Neuronal stem cell (in vitro differentiated cells): ENCODE measurements at regions not wholly inside any gene's neighbourhood (a gene's known extent, or its start where the extent isn't known, plus 50 kb on each side); places are given as distances from the start of the nearest gene placed in this dataset.

ENCODE experiments used
- DNase-seq: peaks from one replicate; pipeline ENCODE4 v3.0.0-alpha.2; 2013; ENCODE audit warnings: low spot score
- H2AFZ ChIP-seq: one replicate; pipeline ENCODE4 v1.6.1; 2013; ENCODE audit warnings: mild to moderate bottlenecking, low read length, inconsistent platforms
- H2AK5ac ChIP-seq: 2 replicates; pipeline ENCODE4 v1.6.1; 2013; ENCODE audit warnings: low read depth, mild to moderate bottlenecking, inconsistent platforms, low read length, moderate library complexity, mixed read lengths
- H2BK120ac ChIP-seq: 2 replicates; pipeline ENCODE4 v1.6.1; 2013; ENCODE audit warnings: low read depth, mild to moderate bottlenecking, inconsistent platforms, low read length, moderate library complexity, mixed read lengths
- H2BK12ac ChIP-seq: one replicate; pipeline ENCODE4 v1.6.1; 2013; ENCODE audit warnings: low read length, inconsistent platforms
- H2BK15ac ChIP-seq: 2 replicates; pipeline ENCODE4 v1.6.1; 2013; ENCODE audit warnings: mild to moderate bottlenecking, low read length, inconsistent platforms, mixed read lengths
- H2BK5ac ChIP-seq: one replicate; pipeline ENCODE4 v1.6.1; 2013; ENCODE audit warnings: inconsistent platforms, mild to moderate bottlenecking, low read length, moderate library complexity
- H3K14ac ChIP-seq: one replicate; pipeline ENCODE4 v1.6.1; 2013; ENCODE audit warnings: low read length, inconsistent platforms
- H3K18ac ChIP-seq: 2 replicates; pipeline ENCODE4 v1.6.1; 2013; ENCODE audit warnings: low read length, inconsistent platforms
- H3K23ac ChIP-seq: 2 replicates; pipeline ENCODE4 v1.6.1; 2013; ENCODE audit warnings: low read depth, mild to moderate bottlenecking, mixed read lengths, low read length, inconsistent platforms; ENCODE audit not compliant: poor library complexity
- H3K27ac ChIP-seq: replicated peaks from 3 replicates; pipeline ENCODE4 v1.5.1; 2013; ENCODE audit warnings: low read length, inconsistent platforms
- H3K27me3 ChIP-seq, 3 experiments: 2 replicates each; pipeline ENCODE4 v1.6.1; 2013; ENCODE audit warnings: low read length in 3 of 3, mild to moderate bottlenecking in 2 of 3, inconsistent platforms in 1 of 3, low read depth in 1 of 3, mixed read lengths in 1 of 3, moderate library complexity in 1 of 3; ENCODE audit not compliant: control insufficient read depth in 3 of 3, insufficient read depth in 3 of 3
- H3K36me3 ChIP-seq, 2 donors: replicated peaks in 1 of 2; 2 replicates each; pipeline ENCODE4 v1.6.1; 2013; ENCODE audit warnings: low read length in 2 of 2; ENCODE audit not compliant: control insufficient read depth in 2 of 2, insufficient read depth in 2 of 2
- H3K4ac ChIP-seq: 2 replicates; pipeline ENCODE4 v1.6.1; 2013; ENCODE audit warnings: inconsistent platforms, mild to moderate bottlenecking, low read length, moderate library complexity
- H3K4me1 ChIP-seq, 2 donors: 1 replicate in 1 of 2; 2 replicates in 1 of 2; pipeline ENCODE4 v1.6.1; 2013; ENCODE audit warnings: low read length in 2 of 2, low read depth in 1 of 2; ENCODE audit not compliant: control insufficient read depth in 2 of 2, insufficient read depth in 1 of 2
- H3K4me2 ChIP-seq: one replicate; pipeline ENCODE4 v1.6.1; 2013; ENCODE audit warnings: mild to moderate bottlenecking, low read length, inconsistent platforms; ENCODE audit not compliant: insufficient read depth, poor library complexity, severe bottlenecking
- H3K4me3 ChIP-seq, 2 donors: 2 replicates each; pipeline ENCODE4 v1.5.1; 2013; ENCODE audit warnings: low read length in 2 of 2, mild to moderate bottlenecking in 2 of 2, inconsistent platforms in 1 of 2, moderate library complexity in 1 of 2
- H3K79me1 ChIP-seq: one replicate; pipeline ENCODE4 v1.6.1; 2013; ENCODE audit warnings: low read depth, mild to moderate bottlenecking, inconsistent platforms, low read length, moderate library complexity
- H3K9ac ChIP-seq: one replicate; pipeline ENCODE4 v1.6.1; 2013; ENCODE audit warnings: mild to moderate bottlenecking, low read depth, low read length, inconsistent platforms; ENCODE audit not compliant: poor library complexity
- H3K9me3 ChIP-seq, 2 donors: replicated peaks in 1 of 2; 2 replicates each; pipeline versions ENCODE3 to v1.6.1; 2013; ENCODE audit warnings: low read length in 2 of 2, mild to moderate bottlenecking in 2 of 2, inconsistent platforms in 1 of 2, low read depth in 1 of 2, mixed read lengths in 1 of 2, moderate library complexity in 1 of 2; ENCODE audit not compliant: control insufficient read depth in 2 of 2, insufficient read depth in 1 of 2
- H4K8ac ChIP-seq: one replicate; pipeline ENCODE4 v1.6.1; 2013; ENCODE audit warnings: low read depth, mild to moderate bottlenecking, inconsistent platforms, low read length, moderate library complexity
- H4K91ac ChIP-seq: one replicate; pipeline ENCODE4 v1.6.1; 2013; ENCODE audit warnings: low read length, low read depth, mild to moderate bottlenecking, inconsistent platforms; ENCODE audit not compliant: poor library complexity
- WGBS, 2 donors: extraction: QIAGEN DNeasy Blood & Tissue Kit; methylation state at CpG; one replicate each; pipeline ENCODE4 v1.1.7; 2013; ENCODE audit warnings: missing lambda C conversion rate in 2 of 2, mixed read lengths in 1 of 2; ENCODE audit not compliant: insufficient read length in 2 of 2, insufficient replicate concordance in 1 of 2; ENCODE audit errors: extremely low coverage in 2 of 2; 5-methylcytosine and 5-hydroxymethylcytosine counted together

- Histone ChIP-seq H2BK12ac (no peak overlapping the region), H3K36me3 (no peaks in the 10 kb centered on the region), H4K8ac (no peak overlapping the region), H2BK5ac (no peak overlapping the region), H3K23ac (no peak overlapping the region), H3K27me3 (no peaks in the 10 kb centered on the region), H3K4me2 (no peak overlapping the region), H2AFZ (no peak overlapping the region), H2AK5ac (no peak overlapping the region), H3K18ac (no peak overlapping the region), H3K4ac (no peak overlapping the region), H3K27ac (no peak overlapping the region), H3K9me3 (no peaks in the 10 kb centered on the region), H3K79me1 (no peaks in the 10 kb centered on the region), H2BK15ac (no peak overlapping the region), H3K4me3 (no peak overlapping the region), H3K9ac (no peak overlapping the region), H3K14ac (no peak overlapping the region), H4K91ac (no peak overlapping the region), H3K4me1 (peaks cover 0 to 2% of the 10 kb centered on the region in 2 donors), H2BK120ac (no peak overlapping the region)
- no CpG with 5 or more reads among the region's 4 CpGs for WGBS, 2 donors
- no peak for DNase-seq
Observed at GRCh38 chr2:238670111-238670585, 177.7 kb upstream of the TWIST2 start.

DNA sequence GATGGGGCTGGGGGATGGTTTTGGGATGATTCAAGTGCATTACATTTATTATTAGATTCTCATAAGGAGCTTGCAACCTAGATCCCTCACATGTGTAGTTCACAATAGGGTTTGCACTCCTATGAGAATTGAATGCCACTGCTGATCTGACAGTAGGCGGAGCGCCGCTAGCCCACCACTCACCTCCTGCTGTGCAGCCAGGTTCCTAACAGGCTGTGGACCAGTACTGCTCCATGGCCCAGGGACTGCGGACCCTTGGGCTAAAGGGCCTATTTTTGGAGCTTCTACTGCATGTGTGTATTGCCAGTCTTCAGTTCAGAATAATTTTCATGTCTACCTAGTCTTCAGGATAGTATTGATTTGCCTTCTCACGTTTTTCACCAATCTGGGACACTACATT, 165.3 kb upstream of the TWIST2 start:
- no peaks in the 10 kb centered on the region for H3K4me1 ChIP-seq
- no peak for DNase-seq
- no CpG with 5 or more reads among the region's 5 CpGs for WGBS, 2 donors
- H3K79me1 ChIP-seq, result no peaks in the 10 kb centered on the region
- no peak overlapping the region for H2BK5ac ChIP-seq
- H3K4ac ChIP-seq, result no peak overlapping the region
- H3K14ac ChIP-seq, result no peak overlapping the region
- H2BK120ac ChIP-seq, result no peak overlapping the region
- H3K23ac ChIP-seq, result no peak overlapping the region
- no peak overlapping the region for H3K4me3 ChIP-seq
- no peak overlapping the region for H4K8ac ChIP-seq
- H4K91ac ChIP-seq, result no peak overlapping the region
- no peak overlapping the region for H3K9ac ChIP-seq
- no peaks in the 10 kb centered on the region for H3K36me3 ChIP-seq
- H3K27me3 ChIP-seq, result no peaks in the 10 kb centered on the region
- no peak overlapping the region for H2AFZ ChIP-seq
- H3K9me3 ChIP-seq, result peaks cover 0 to 1% of the 10 kb centered on the region in 2 donors
- H3K27ac ChIP-seq, result no peak overlapping the region
- H2AK5ac ChIP-seq, result no peak overlapping the region
- H3K4me2 ChIP-seq, result no peak overlapping the region
- H2BK15ac ChIP-seq, result no peak overlapping the region
- H2BK12ac ChIP-seq, result no peak overlapping the region
- no peak overlapping the region for H3K18ac ChIP-seq

DNA sequence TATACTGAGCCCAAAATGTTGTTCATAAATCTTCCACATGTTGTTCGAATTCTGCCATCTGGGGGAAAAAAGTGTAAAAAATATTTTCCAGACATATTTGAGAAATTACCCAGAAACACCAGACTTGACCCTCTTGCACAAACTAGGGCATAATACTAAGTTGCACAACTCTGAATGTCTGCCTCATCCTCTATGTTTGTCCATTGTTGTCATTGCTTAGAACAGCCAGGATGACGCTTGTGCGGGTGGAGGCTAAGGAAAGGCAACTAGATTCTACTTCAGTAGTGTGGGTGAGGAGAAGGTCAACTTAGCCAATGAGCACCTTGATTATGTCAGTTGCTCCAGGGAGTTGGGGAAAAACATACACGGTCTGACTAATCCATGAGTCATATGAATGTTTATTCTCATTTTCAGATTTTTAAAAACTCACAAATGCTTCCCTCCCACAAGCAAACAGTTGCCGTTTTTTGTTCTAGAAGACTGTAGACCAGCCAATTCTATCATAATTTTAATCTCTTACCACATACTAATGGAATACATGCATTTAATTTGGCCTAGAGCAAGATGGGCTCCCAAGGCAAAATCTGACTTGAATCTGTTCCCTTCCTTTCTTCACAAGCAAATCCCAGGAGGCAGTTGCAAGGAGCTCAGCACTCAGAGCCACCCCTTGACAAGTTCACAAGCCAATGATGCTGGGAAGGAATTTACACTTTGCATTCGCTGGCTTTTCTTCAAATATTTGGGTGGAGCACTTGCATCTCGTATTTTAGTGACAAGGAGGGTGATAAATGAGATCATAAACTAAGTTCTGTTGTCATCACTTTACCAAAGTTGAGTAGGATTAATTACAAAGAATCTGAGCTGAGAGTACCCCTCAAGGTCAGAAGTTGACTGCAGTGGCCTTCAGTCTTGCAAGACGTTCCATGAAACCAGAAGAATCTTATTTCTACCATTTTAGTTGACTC, 163.2 kb upstream of the TWIST2 start:
- H2BK5ac ChIP-seq, result no peak overlapping the region
- H3K79me1 ChIP-seq, result no peaks in the 10 kb centered on the region
- WGBS, 2 donors, result no CpG with 5 or more reads among the region's 8 CpGs
- H3K27ac ChIP-seq, result no peak overlapping the region
- H4K91ac ChIP-seq, result no peak overlapping the region
- no peak overlapping the region for H2BK15ac ChIP-seq
- H3K4me1 ChIP-seq, result no peaks in the 10 kb centered on the region
- no peak for DNase-seq
- no peak overlapping the region for H3K4me3 ChIP-seq
- no peak overlapping the region for H2BK12ac ChIP-seq
- H3K14ac ChIP-seq, result no peak overlapping the region
- no peak overlapping the region for H3K4me2 ChIP-seq
- no peak overlapping the region for H3K18ac ChIP-seq
- H3K36me3 ChIP-seq, result no peaks in the 10 kb centered on the region
- H2AK5ac ChIP-seq, result no peak overlapping the region
- peaks cover 0 to 1% of the 10 kb centered on the region in 2 donors for H3K9me3 ChIP-seq
- H3K9ac ChIP-seq, result no peak overlapping the region
- H2AFZ ChIP-seq, result no peak overlapping the region
- H3K23ac ChIP-seq, result no peak overlapping the region
- no peaks in the 10 kb centered on the region for H3K27me3 ChIP-seq
- no peak overlapping the region for H4K8ac ChIP-seq
- no peak overlapping the region for H3K4ac ChIP-seq
- H2BK120ac ChIP-seq, result no peak overlapping the region

DNA sequence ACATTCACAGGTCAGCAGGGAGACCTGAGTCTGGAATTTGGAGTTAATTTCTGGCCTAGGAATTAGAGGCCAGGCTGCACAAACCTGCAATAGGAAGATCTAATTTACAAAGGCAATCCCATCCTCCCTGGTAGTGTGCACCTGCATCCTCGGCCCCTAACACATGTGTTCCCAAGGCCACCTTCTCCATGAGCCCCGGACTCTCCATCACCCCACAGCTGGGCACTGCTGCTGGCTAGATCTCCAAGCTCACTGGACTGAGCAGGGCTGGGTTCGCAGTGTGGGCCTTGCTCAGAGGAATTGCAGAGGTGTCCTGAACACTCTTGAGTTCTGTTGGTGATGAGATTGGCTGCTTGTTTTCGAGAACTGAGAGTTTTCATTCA, 162.6 kb upstream of the TWIST2 start:
- Histone ChIP-seq H3K79me1 (no peaks in the 10 kb centered on the region), H3K9me3 (peaks cover 0 to 1% of the 10 kb centered on the region in 2 donors), H4K8ac (no peak overlapping the region), H3K18ac (no peak overlapping the region), H3K27me3 (no peaks in the 10 kb centered on the region), H2AK5ac (no peak overlapping the region), H3K4me2 (no peak overlapping the region), H2BK120ac (no peak overlapping the region), H3K4me1 (no peaks in the 10 kb centered on the region), H2BK15ac (no peak overlapping the region), H2BK5ac (no peak overlapping the region), H4K91ac (no peak overlapping the region), H3K4ac (no peak overlapping the region), H3K27ac (no peak overlapping the region), H3K36me3 (no peaks in the 10 kb centered on the region), H2AFZ (no peak overlapping the region), H3K9ac (no peak overlapping the region), H2BK12ac (no peak overlapping the region), H3K14ac (no peak overlapping the region), H3K4me3 (no peak overlapping the region), H3K23ac (no peak overlapping the region)
- no CpG with 5 or more reads among the region's 4 CpGs for WGBS, 2 donors
- no peak for DNase-seq
